Lower leg skin (tissue), 4 donors: ENCODE measurements at regions not wholly inside any gene's neighbourhood (a gene's known extent, or its start where the extent isn't known, plus 50 kb on each side); places are given as distances from the start of the nearest gene placed in this dataset.

ENCODE experiments used
- DNase-seq, 2 donors: peaks; one replicate each; pipeline ENCODE4 v3.0.0-alpha.2; 2019; ENCODE audit warnings: low spot score in 2 of 2
- H3K4me3 ChIP-seq: fragments of 200-600 bp; sonication (generic); 2 replicates; pipeline ENCODE4 v1.5.1; 2017; ENCODE audit warnings: mild to moderate bottlenecking, low read depth; ENCODE audit not compliant: poor library complexity, severe bottlenecking
- CTCF ChIP-seq, 3 donors: fragments of 450-650 bp; IDR thresholded peaks; one replicate each; pipeline ENCODE4 v1.5.1; 2016; ENCODE audit warnings: antibody characterized with exemption in 3 of 3, mild to moderate bottlenecking in 3 of 3, moderate library complexity in 2 of 3
- POLR2A ChIP-seq, 2 donors: fragments of 450-650 bp; IDR thresholded peaks; one replicate each; pipeline ENCODE4 v1.6.1; 2016 to 2017; ENCODE audit warnings: antibody characterized with exemption in 2 of 2, mild to moderate bottlenecking in 1 of 2, moderate library complexity in 1 of 2
- WGBS, 2 donors: methylation state at CpG; one replicate each; pipeline ENCODE4 v1.1.5; 2018; 5-methylcytosine and 5-hydroxymethylcytosine counted together
- intact Hi-C: fragments of 100-400 bp; cut with DNase I; formaldehyde crosslinking; loops from one replicate; pipeline ENCODE4 v1.15.0; 2023; ENCODE audit warnings: low total_unique reads

GRCh38 chr2:219973136-219973535 lies 345.7 kb downstream of the SLC4A3 start:
- DNase-seq, result no peak
- TF ChIP-seq POLR2A (IDR thresholded peaks at IDR 0.05) (no peak), CTCF (IDR thresholded peaks at IDR 0.05) (no peak)
- intact Hi-C loops, result no loop called here
- WGBS, 2 donors, result 79 to 80% methylated on average over 1 of the region's 1 CpG
- no peak overlapping the region for H3K4me3 ChIP-seq

- DNase-seq, result no peak
- intact Hi-C loops, result no loop called here
- TF ChIP-seq CTCF (IDR thresholded peaks at IDR 0.05) (no peak), POLR2A (IDR thresholded peaks at IDR 0.05) (no peak)
- no peak overlapping the region for H3K4me3 ChIP-seq
- 69 to 78% methylated on average over 2 of the region's 2 CpGs for WGBS, 2 donors
Observed at GRCh38 chr2:219976871-219977270, 349.4 kb downstream of the SLC4A3 start.

GRCh38 chr2:219980638-219981037 lies 353.2 kb downstream of the SLC4A3 start:
- no peak for DNase-seq
- TF ChIP-seq POLR2A (IDR thresholded peaks at IDR 0.05) (no peak), CTCF (IDR thresholded peaks at IDR 0.05) (no peak)
- 75 to 89% methylated on average over 2 of the region's 2 CpGs for WGBS, 2 donors
- intact Hi-C loops, result loop anchor here (5.0 kb wide), 1 partner anchor 623 kb away; no protein-coding TSS in a partner anchor
- no peak overlapping the region for H3K4me3 ChIP-seq

- TF ChIP-seq POLR2A (IDR thresholded peaks at IDR 0.05) (no peak), CTCF (IDR thresholded peaks at IDR 0.05) (no peak)
- intact Hi-C loops, result loop anchor here (5.0 kb wide), 1 partner anchor 627 kb away; no protein-coding TSS in a partner anchor
- DNase-seq, result no peak
- H3K4me3 ChIP-seq, result no peak overlapping the region
Observed at GRCh38 chr2:219983836-219984235, 356.4 kb downstream of the SLC4A3 start.

GRCh38 chr2:219985017-219985416 lies 357.6 kb downstream of the SLC4A3 start:
- intact Hi-C loops, result no loop called here
- no peak for DNase-seq
- TF ChIP-seq CTCF (IDR thresholded peaks at IDR 0.05), result no peak
- no peak for TF ChIP-seq POLR2A (IDR thresholded peaks at IDR 0.05)
- WGBS, 2 donors, result 80 to 87% methylated on average over 3 of the region's 3 CpGs
- H3K4me3 ChIP-seq, result no peak overlapping the region

GRCh38 chr2:219987830-219988229 lies 360.4 kb downstream of the SLC4A3 start:
- peak in 1 of 2 donors; percentile 35 for DNase-seq
- intact Hi-C loops, result no loop called here
- 52 to 56% methylated on average over 2 of the region's 2 CpGs for WGBS, 2 donors

More at GRCh38 chr2:219987830-219988229, 360.4 kb downstream of the SLC4A3 start:
- H3K4me3 ChIP-seq, result no peak overlapping the region
- TF ChIP-seq CTCF (IDR thresholded peaks at IDR 0.05) (no peak), POLR2A (IDR thresholded peaks at IDR 0.05) (no peak)
